NCI-H128 (cell line): ENCODE measurements at regions not wholly inside any gene's neighbourhood (a gene's known extent, or its start where the extent isn't known, plus 50 kb on each side); places are given as distances from the start of the nearest gene placed in this dataset.

ENCODE experiments used
- DNase-seq: peaks from one replicate; lab custom pipeline; 2025; ENCODE audit not compliant: unreplicated experiment; lab: John Stamatoyannopoulos, UW

DNA sequence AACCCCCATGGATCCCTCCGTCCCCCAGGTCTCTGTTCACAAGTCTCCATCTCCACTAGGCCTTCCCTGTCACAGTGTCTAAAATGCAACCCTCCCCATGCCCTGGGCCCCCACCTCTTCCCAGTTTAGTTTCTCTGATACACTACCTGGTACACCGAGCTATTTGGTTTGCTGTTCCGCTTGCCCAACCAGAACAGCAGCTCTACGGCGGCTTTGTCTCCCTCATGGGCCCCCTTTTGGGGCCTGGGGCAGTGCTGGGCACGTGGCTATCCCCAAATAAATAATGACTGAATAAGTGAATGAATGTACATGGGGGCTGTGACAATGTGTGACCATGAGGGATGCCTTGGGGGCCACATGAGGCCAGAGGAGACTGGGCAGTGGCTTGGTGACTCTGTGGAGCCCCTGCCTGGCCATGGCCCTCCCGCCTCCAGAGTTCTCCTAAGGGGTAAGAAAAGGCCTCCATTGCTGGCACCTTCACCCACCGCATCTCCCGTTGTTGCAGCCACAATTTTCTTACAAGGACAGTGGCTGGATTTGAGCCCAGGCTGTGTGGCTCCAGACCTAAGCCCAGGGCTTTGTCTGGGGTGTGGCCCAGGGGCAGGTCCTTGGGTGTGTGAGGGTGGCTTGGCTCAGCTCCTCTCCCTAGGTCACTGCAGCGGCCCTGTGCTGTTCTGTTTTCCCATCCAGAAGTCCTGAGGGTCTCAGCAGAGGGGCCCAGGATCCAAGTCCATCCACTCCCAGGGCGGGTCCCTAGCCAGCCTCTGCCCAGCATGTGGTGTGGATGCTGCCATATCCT lies 408.5 kb upstream of the SULF2 start:
- DNase-seq, result no peak

DNA sequence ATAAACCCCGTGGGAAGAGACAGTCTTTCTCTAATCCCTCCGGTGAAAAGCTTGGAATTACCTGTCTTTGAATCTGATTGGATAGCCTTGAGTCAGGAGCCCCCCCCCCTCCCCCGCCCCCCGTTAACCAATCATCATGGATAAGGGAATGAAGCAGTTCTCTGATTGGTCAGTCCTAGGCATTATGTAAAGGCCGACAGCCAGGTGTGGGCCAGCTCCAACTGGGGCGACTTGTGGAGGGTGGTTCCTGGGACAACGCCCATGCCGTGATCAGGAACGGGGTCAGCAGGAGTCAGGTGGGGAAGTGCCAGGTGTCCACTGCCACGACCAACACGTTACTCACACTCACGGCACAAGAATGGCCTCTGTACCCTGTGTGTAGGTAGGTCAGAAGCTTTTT lies 406.8 kb upstream of the SULF2 start:
- DNase-seq, result no peak

DNA sequence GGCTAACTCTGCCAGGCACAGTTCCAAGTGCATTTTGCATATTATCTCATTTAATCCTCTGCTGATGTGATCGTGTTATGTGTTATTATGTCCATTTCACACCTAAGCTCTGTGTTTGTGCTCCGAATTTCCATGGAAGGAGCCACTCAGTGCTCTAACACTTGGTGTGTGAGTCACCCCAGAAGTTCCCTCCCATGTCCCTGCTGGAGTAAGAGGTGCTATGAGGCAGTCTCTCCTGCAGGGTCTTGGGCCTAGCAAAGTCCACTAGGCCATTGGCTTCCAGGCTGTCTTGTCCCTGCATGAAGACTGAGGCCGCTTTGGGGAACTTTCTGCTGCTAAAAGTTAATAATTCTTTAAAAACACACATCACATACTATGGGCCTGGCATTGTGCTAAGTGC lies 405.9 kb upstream of the SULF2 start:
- DNase-seq, result no peak

DNA sequence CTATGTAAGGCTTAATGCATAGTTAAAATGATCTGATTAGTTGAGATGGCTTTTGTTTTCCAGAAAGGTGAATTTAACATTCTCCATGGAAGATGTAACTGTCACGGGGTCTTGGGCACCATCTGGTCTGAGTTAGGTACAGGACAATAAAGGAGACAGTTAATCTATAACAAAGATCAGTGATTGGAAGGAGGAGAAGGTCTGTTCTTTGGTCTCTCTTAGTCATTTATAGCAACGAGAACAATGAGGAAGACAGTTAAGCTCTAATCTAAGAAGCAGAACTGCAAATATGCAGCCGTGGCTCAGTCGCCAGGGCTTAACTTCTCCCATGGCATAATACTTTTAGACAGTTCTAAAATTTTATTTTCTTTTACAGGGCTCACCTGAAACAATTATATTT lies 405.5 kb upstream of the SULF2 start:
- DNase-seq, result no peak

DNA sequence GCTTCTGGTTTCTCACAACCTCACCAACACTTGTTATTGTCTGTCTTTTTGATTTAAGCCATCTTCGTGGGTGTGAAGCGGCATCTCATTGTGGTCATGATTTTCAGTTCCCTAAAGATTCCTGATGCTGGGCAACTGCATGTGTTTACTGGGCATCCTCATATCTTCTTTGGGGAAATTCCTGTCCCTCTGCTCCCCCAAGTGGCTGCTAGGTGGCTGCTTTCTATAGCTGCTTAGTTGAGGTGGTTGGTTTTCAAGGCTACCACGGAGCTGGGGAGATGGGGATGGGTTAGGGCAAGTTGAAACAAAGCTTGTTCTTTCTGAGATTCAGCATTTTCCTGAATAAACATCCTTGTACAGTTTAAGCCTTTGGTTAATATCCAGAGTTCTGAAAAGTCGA lies 403.9 kb upstream of the SULF2 start:
- no peak for DNase-seq

DNA sequence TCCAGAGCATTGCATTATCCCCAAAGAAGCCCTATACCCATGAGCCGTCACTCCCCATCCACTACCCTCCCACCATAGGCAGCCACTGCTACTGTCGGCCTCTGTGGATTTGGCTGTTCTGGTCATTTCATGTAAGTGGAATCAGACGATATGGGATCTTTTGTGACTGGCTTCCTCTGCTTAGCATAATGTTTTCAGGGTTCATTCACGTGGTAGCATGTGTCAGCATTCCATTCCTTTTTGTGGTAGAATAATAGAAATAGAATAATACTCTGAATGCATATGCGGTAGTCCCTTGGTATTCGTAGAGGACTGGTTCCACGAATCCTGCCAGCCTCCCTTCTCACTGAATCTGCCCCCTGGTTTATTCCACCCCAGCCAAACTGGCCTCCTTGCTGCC lies 402.6 kb upstream of the SULF2 start:
- DNase-seq, result no peak

DNA sequence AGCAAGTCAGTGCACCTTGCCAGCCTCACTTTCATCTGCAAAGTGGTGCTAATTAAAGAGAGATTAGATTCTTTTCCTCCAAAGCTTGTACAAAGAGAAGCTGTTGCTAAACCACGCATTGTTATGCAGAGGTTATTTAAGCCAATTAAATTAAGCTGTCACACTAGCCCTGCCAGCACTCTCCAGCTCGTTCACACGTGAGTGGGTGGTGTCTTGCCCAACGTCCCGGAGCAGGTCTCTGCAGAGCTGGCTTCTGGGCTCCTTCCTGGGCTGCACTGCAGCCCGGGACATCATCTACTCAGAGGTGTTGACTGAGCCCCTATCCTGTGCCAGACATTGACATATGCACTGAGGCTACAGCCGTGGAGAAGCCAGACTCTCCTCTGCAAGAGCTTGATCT lies 401.6 kb upstream of the SULF2 start:
- no peak for DNase-seq

DNA sequence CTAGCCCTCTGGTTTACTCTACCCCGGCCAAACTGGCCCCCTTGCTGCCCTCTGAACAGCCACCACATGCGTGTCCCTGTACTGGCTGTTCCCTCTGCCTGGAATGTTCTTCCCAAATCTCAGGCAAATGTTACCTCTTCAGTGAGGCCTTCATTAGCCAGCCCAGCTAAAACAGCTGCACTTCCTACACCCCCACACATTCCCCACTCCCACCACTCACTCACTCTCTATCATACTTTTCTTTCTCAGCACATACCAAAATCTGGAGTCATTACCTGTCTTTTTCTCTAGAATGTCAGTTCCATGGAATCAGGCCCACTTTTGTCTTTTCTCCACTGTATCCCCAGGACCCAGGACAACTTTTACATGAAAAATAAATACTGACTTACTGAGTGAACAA lies 401.2 kb upstream of the SULF2 start:
- DNase-seq, result no peak

DNA sequence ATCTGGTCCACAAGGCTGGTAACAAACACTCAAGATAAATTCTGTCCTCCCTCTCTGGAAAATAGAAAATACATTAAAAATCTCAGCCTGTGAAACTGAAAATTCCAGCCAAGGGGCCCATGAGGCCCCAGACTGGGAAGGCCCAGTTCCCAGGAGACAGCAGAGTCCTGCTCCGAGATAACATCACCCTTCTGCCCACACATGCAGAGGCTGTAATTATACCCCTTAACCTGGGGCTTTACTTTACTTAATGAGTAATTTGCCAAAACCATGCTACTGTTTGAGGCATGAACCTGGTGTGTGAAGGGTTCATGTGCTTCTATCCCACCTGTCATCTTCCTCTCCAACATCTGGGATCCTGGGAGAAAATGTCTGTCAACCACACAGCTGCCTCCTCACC lies 398.9 kb upstream of the SULF2 start:
- no peak for DNase-seq

DNA sequence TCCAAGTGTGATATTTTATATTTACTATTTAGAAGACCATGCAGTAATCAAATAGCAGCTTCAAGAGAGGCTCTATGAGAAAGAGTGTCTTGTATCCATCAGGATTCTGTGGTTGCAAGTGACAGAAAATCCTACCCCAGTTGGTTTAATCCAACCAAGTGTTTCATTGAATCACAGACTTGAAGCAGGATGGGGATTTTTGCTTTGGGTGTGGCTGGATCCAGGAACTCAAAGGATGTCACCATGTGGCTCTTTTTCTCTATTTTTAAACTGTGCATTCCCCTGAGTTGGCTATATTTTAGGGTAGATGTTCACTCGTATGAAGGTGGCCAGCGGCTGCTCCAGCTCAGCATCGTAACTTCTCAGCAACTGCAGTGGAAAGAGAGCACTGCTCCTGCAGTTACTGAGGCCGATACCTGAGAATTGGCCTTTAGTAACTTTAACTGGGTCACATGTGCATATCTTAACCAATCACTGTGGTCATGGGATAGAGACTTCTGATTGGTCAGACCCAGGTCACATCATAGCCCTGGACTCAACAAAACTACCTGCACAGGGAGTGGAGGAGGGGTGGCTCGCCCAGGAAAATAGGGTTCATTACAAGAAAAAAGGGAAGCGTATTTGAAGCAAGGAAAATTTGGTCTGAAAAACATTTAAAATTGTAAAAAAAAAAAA lies 396.1 kb upstream of the SULF2 start:
- no peak for DNase-seq

DNA sequence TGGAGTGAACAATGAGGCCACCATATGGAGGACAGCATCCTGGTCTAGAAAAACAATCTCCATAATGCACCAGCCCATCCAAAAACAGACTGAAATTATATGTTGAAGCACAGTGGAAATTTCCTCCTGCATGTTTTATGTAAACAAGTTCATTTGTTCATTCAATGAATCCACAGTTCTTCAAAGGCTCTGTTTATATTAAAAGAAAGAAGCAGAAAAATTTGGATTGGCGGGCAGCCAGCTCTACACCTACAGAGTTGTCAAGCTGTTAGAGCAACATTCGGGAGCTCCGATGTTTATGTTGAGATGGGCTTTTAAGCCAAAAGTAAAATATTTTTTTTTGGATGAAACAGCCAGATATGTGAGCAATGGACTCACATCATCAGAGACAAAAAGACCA lies 395.3 kb upstream of the SULF2 start:
- no peak for DNase-seq

DNA sequence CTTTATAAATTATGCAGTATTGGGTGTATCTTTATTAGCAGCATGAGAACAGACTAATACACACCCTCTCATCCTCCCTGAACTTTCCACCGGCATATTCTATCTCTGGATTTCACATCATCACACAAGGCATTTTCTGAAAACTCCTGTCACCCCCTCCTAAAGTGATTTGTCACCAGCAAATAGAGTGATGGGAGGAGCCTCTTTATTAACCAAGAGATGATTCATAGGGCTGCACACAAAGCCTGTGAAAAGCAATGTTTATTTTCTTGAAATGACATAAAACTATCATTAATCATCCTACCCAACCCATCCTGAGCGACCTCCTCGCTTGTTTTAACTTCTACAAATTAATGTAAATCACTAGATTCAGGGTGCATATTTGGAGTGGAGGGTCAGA lies 394.7 kb upstream of the SULF2 start:
- DNase-seq, result no peak

DNA sequence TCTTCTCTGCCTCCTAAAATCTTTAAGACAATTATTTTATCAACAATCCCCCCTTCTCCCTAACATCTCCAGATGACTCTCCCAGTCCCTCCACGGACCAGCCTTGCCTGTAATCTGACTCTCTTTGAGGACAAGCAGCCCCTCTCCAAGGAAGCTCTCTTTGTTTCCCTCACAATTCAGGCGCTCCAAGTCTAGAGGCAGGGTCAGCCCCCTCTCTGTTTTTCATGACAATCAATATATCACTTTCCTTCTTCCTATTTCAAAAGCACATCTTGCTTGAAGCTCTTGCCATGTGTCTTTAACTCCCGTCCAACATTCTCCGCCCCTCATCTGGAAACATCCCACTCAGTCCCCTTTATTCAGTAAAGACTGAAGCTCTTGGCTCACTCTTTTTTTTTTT lies 393.4 kb upstream of the SULF2 start:
- DNase-seq, result no peak

DNA sequence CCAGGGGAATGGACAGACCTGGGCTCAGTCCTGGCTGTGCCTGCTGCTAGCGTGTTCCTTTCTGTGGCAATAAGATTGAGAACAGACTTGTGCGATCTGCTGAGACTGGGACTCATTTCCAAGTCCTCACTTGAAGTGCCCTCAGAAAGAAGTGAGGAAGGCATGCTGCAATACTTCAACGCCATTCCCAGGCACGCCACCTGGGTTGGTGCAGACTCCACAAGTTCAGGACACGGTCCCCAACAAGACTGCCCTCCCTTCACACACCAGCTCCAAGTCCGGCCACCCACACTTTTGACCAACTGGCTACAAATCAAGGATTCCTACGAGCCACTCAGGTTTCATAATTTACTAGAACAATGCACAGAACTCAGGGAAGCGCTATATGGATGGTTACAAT lies 391.8 kb upstream of the SULF2 start:
- no peak for DNase-seq

DNA sequence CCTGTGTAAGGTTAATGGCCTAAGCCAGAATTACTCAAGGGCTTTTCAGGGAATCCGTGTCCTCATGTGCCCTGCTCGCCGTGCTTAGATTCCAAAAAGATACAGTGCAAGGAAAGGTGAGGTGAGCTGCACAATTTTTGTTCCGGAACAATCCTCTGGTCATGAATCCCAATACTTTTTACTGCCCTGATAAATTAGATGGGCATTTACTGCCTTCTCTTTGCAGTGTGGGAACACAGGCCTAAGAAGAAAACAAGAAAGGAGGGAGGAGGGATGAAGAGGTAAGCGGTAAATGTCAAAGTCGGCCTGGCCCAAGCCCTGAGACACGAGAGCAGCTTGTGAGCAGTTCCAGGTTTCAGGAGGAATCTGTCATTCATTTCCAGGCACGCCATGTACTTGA lies 390.9 kb upstream of the SULF2 start:
- no peak for DNase-seq

DNA sequence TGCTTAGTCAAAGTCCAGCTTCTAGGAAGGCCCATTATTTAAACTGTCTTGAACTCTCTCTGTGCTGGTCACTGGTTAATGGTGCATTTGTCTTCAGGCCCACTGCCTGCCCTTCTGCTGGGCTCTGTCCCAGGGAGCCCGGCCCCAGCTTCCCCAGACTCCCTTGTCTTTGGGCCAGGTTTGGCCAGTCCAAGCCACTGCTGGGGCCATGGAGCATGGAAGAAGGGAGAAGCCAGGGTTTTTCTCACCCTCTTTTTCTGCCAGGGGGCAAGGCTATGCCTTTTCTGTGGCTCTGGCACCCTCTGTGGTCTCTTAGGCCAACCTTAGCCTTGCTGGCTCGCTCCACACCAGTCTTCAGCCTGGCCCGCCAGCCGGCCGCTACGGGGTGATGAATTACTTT lies 390.0 kb upstream of the SULF2 start:
- no peak for DNase-seq

DNA sequence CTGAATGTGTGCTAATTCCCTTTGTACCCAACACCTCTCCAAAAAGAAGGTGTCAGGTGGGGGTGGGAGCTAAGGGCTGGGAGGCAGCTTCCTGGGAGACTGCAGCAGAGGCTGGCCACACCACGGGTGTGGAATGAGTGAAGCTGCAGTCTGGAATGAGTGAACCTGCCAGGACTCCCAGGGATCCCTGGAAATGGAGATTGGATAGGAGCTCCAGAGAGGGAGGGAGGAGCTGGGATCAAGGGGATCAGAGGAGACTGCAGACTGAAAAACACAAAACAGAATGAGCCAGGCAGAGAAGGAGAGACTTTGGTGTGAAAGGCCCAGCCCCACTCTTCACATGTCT lies 387.0 kb upstream of the SULF2 start:
- no peak for DNase-seq

DNA sequence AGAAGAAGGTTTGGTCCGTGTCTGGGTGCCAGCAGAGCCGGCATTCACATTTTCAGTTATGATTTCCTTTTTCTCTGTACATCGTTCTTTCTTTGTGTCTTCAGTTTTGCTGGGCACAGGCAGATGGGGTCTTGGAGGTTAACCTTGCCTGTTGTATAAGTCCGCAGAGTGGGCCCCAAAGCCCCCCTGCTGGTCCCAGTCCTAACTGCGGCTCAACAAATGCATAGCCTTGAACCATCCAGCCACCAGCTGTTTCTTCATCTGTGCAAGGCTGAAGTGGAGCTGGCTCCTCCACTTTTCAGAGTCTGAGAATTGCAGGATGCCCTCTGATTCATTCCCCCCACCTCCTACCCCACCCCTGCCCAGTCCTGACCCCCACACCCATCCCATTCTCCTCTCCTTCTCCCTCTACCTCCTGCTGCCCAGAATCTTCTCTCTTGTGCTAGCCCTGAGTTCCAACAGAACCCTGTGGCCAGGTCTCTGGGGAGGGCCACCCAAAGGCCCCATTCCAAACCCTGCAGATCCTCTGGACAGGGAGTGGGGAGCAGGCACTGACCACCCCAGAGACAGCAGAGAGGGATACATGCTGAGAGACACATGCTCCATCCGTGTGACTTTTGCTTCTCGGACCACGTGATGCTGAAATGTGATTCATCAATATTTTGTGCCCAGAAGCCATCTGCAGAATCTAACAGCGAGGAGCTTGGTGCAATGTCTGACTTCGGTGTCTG lies 386.5 kb upstream of the SULF2 start:
- DNase-seq, result no peak

DNA sequence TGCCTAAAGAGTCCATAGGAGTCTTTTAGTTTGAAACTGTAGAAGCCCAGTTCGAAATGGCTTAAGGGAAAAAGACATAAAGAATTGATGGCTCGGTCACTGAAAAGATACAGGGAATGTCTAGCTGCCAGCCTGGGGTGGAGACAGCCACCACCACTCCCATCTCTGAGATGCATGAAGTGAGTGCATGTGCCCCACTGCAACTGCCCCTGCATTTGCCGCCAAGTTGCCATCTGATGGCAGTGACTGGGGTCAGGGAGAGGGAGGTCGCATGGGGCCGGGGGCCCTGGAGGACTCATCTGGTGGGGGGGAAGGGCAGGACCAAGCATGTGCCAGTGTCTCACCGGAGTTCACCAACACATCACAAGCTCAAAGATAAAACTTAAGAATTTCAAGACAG lies 385.8 kb upstream of the SULF2 start:
- DNase-seq, result no peak

DNA sequence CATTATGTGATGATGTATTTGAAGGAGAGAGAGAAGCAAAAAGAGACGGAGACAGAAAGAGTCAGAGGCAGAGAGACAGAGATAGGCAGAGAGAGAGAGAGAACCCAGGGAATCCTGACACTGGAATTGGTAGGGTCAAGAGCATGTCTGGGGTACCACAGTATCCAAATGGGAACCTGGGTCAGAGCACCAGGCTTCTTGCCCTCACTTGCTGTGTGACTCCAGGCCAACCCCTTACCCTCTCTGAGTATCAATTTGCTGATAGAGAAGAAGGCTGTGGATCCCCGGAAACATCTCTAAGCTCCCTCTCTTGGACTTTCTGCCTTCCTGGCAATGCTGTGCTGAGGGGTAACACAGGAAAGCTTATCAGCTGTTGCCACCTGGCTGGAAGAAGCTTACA lies 385.3 kb upstream of the SULF2 start:
- DNase-seq, result no peak

DNA sequence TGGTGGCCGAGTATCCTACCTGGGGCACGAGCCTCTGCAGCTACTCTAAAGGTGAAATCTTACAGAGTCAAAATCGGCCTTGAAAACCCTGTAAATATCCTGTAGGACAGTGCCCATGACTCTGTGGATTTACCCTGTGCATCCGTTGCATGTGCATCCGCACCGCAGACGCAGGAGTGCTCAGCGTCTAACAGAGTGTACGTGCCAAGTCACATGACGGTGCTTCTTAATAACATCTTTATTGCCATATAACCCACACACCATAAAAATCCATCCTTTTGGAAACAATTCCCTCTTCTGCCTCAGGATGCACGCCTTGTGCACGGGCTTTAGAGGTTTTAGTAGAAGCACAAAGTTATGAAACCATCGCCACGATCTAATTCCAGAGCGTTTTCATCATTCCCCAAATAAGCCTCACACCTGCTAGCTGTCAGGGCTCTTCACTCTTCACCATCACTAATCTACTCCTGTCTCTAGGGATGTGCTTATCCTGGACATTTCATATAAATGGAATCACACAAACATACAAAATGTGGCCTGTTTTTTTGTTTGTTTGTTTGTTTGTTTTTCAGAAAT lies 384.5 kb upstream of the SULF2 start:
- DNase-seq, result no peak
